ENCODE measurements at regions not wholly inside any gene's neighbourhood (a gene's known extent, or its start where the extent isn't known, plus 50 kb on each side); places are given as distances from the start of the nearest gene placed in this dataset.

GRCh38 chr6:119524410-119524809, 174.8 kb upstream of the MAN1A1 start:
- no peaks in the 10 kb centered on the region for H3K4me1 ChIP-seq (ENCODE audit: control insufficient read depth in 2 of 3, insufficient read depth in 2 of 3, low read depth in 1 of 3, low read length in 3 of 3)
- no peaks in the 10 kb centered on the region for H3K27me3 ChIP-seq (ENCODE audit: control insufficient read depth, insufficient read depth, low read length)
- H3K9ac ChIP-seq (ENCODE audit: low read length in 3 of 3): no peak overlapping the region
- intact Hi-C loops (cut with DNase I): no loop called here
- no peaks in the 10 kb centered on the region for H3K36me3 ChIP-seq (ENCODE audit: control insufficient read depth in 2 of 3, insufficient read depth in 3 of 3, low read length in 3 of 3)
- no peak for FAIRE-seq
- no peak for DNase-seq
- no peaks in the 10 kb centered on the region for H3K9me3 ChIP-seq (ENCODE audit: control insufficient read depth in 2 of 3, insufficient read depth in 1 of 3, low read length in 3 of 3)
- H3K4me3 ChIP-seq (ENCODE audit: low read length in 3 of 3): no peak overlapping the region
- no peak overlapping the region for H3K27ac ChIP-seq (ENCODE audit: low read depth in 2 of 2, low read length in 2 of 2)
- TF ChIP-seq CTCF (IDR thresholded peaks at IDR 0.05; ENCODE audit: borderline replicate concordance, extremely low read depth, insufficient read depth): no peak

- Histone ChIP-seq H3K27ac (ENCODE audit: low read depth in 2 of 2, low read length in 2 of 2) (no peak overlapping the region), H3K4me3 (ENCODE audit: low read length in 3 of 3) (no peak overlapping the region), H3K9me3 (ENCODE audit: control insufficient read depth in 2 of 3, insufficient read depth in 1 of 3, low read length in 3 of 3) (no peaks in the 10 kb centered on the region), H3K36me3 (ENCODE audit: control insufficient read depth in 2 of 3, insufficient read depth in 3 of 3, low read length in 3 of 3) (no peaks in the 10 kb centered on the region), H3K27me3 (ENCODE audit: control insufficient read depth, insufficient read depth, low read length) (no peaks in the 10 kb centered on the region), H3K4me1 (ENCODE audit: control insufficient read depth in 2 of 3, insufficient read depth in 2 of 3, low read depth in 1 of 3, low read length in 3 of 3) (no peaks in the 10 kb centered on the region), H3K9ac (ENCODE audit: low read length in 3 of 3) (no peak overlapping the region)
- FAIRE-seq (no peak), DNase-seq (no peak)
- intact Hi-C loops (cut with DNase I): no loop called here
- no peak for TF ChIP-seq CTCF (IDR thresholded peaks at IDR 0.05; ENCODE audit: borderline replicate concordance, extremely low read depth, insufficient read depth)
Measured at GRCh38 chr6:119523556-119523955, 174.0 kb upstream of the MAN1A1 start.

GRCh38 chr6:119521251-119521650, 171.7 kb upstream of the MAN1A1 start:
- DNase-seq (no peak), FAIRE-seq (no peak)
- Histone ChIP-seq H3K9ac (ENCODE audit: low read length in 3 of 3) (no peak overlapping the region), H3K27me3 (ENCODE audit: control insufficient read depth, insufficient read depth, low read length) (no peaks in the 10 kb centered on the region), H3K4me1 (ENCODE audit: control insufficient read depth in 2 of 3, insufficient read depth in 2 of 3, low read depth in 1 of 3, low read length in 3 of 3) (no peaks in the 10 kb centered on the region), H3K36me3 (ENCODE audit: control insufficient read depth in 2 of 3, insufficient read depth in 3 of 3, low read length in 3 of 3) (no peaks in the 10 kb centered on the region), H3K9me3 (ENCODE audit: control insufficient read depth in 2 of 3, insufficient read depth in 1 of 3, low read length in 3 of 3) (no peaks in the 10 kb centered on the region), H3K4me3 (ENCODE audit: low read length in 3 of 3) (no peak overlapping the region), H3K27ac (ENCODE audit: low read depth in 2 of 2, low read length in 2 of 2) (no peak overlapping the region)
- no peak for TF ChIP-seq CTCF (IDR thresholded peaks at IDR 0.05; ENCODE audit: borderline replicate concordance, extremely low read depth, insufficient read depth)
- intact Hi-C loops (cut with DNase I): no loop called here

- Histone ChIP-seq H3K36me3 (ENCODE audit: control insufficient read depth in 2 of 3, insufficient read depth in 3 of 3, low read length in 3 of 3) (no peaks in the 10 kb centered on the region), H3K9ac (ENCODE audit: low read length in 3 of 3) (no peak overlapping the region), H3K4me1 (ENCODE audit: control insufficient read depth in 2 of 3, insufficient read depth in 2 of 3, low read depth in 1 of 3, low read length in 3 of 3) (no peaks in the 10 kb centered on the region), H3K27ac (ENCODE audit: low read depth in 2 of 2, low read length in 2 of 2) (no peak overlapping the region), H3K9me3 (ENCODE audit: control insufficient read depth in 2 of 3, insufficient read depth in 1 of 3, low read length in 3 of 3) (no peaks in the 10 kb centered on the region), H3K27me3 (ENCODE audit: control insufficient read depth, insufficient read depth, low read length) (no peaks in the 10 kb centered on the region), H3K4me3 (ENCODE audit: low read length in 3 of 3) (no peak overlapping the region)
- FAIRE-seq (no peak), DNase-seq (no peak)
- intact Hi-C loops (cut with DNase I): no loop called here
- no peak for TF ChIP-seq CTCF (IDR thresholded peaks at IDR 0.05; ENCODE audit: borderline replicate concordance, extremely low read depth, insufficient read depth)
Measured at GRCh38 chr6:119517428-119517827, 167.9 kb upstream of the MAN1A1 start.

All from kidney (tissue), 13 donors.